ENCODE measurements at regions not wholly inside any gene's neighbourhood (a gene's known extent, or its start where the extent isn't known, plus 50 kb on each side); places are given as distances from the start of the nearest gene placed in this dataset.
A peak's percentile ranks its signal among the peaks of the same experiment; 100 is the strongest.

- ChIA-PET POLR2A (no interaction called here), CTCF (no interaction called here)
- H3K4me3 Mint-ChIP-seq = no peak overlapping the region; the same call in 1 of the 2 replicates
- ATAC-seq (peak; percentile 84), DNase-seq (ENCODE audit: low spot score) (peak; percentile 33)
- H3K4me1 Mint-ChIP-seq = peaks cover 43% of the 10 kb centered on the region
- peak overlapping the region; percentile 95 for H3K27ac Mint-ChIP-seq
- no peaks in the 10 kb centered on the region for H3K27me3 Mint-ChIP-seq (ENCODE audit: low read depth)
- TF ChIP-seq USF1 (CRISPR knock-in tag; IDR thresholded peaks at IDR 0.05) (peak; percentile 55; the same call in 1 of the 2 replicates), MAX (CRISPR knock-in tag; IDR thresholded peaks at IDR 0.05) (0 out of 2 replicates have a peak, but pooled peaks have one; percentile 47), ATF1 (CRISPR knock-in tag; IDR thresholded peaks at IDR 0.05) (no peak), USF2 (CRISPR knock-in tag; IDR thresholded peaks at IDR 0.05) (peak; percentile 69), ELF4 (CRISPR knock-in tag; IDR thresholded peaks at IDR 0.05; ENCODE audit: low read depth) (no peak)
- H3K36me3 Mint-ChIP-seq = no peaks in the 10 kb centered on the region
- no peaks in the 10 kb centered on the region for H3K9me3 Mint-ChIP-seq
These were observed 142.5 kb downstream of the PHLDA1 start for GRCh38 chr12:75888874-75889613.

- ATAC-seq = no peak
- Mint-ChIP-seq H3K4me3 (no peak overlapping the region), H3K4me1 (peaks cover 50% of the 10 kb centered on the region), H3K36me3 (no peaks in the 10 kb centered on the region), H3K27ac (0 out of 2 replicates have a peak overlapping the region, but pooled peaks have one; percentile 95), H3K27me3 (ENCODE audit: low read depth) (no peaks in the 10 kb centered on the region; the same call in 1 of the 2 replicates), H3K9me3 (no peaks in the 10 kb centered on the region)
- POLR2A ChIA-PET = no interaction called here
- CTCF ChIA-PET = no interaction called here
- DNase-seq (ENCODE audit: low spot score) = no peak
- TF ChIP-seq USF1 (CRISPR knock-in tag; IDR thresholded peaks at IDR 0.05) = no peak
- no peak for TF ChIP-seq ZNF121 (CRISPR knock-in tag; IDR thresholded peaks at IDR 0.05)
- TF ChIP-seq ZNF219 (CRISPR knock-in tag; IDR thresholded peaks at IDR 0.05; ENCODE audit: borderline replicate concordance) = no peak
- no peak for TF ChIP-seq SP1 (CRISPR knock-in tag; conservative IDR thresholded peaks at IDR 0.05)
- no peak for TF ChIP-seq ZNF425 (CRISPR knock-in tag; conservative IDR thresholded peaks at IDR 0.05)
- no peak for TF ChIP-seq FOXP4 (CRISPR knock-in tag; IDR thresholded peaks at IDR 0.05)
- TF ChIP-seq ATF6 (CRISPR knock-in tag; IDR thresholded peaks at IDR 0.05) = no peak
- no peak for TF ChIP-seq MYBL2 (CRISPR knock-in tag; IDR thresholded peaks at IDR 0.05)
- no peak for TF ChIP-seq NFATC4 (CRISPR knock-in tag; IDR thresholded peaks at IDR 0.05)
- no peak for TF ChIP-seq ATF3 (CRISPR knock-in tag; conservative IDR thresholded peaks at IDR 0.05)
- TF ChIP-seq PRRX2 (CRISPR knock-in tag; IDR thresholded peaks at IDR 0.05) = no peak
- TF ChIP-seq ZNF671 (CRISPR knock-in tag; IDR thresholded peaks at IDR 0.05) = no peak
These were observed 143.2 kb downstream of the PHLDA1 start for GRCh38 chr12:75888399-75888798.

All from WTC11 (cell line).